ENCODE measurements at regions not wholly inside any gene's neighbourhood (a gene's known extent, or its start where the extent isn't known, plus 50 kb on each side); places are given as distances from the start of the nearest gene placed in this dataset.
A peak's percentile ranks its signal among the peaks of the same experiment; 100 is the strongest.

- DNase-seq (ENCODE audit: low read depth in 2 of 2): no peak
- no peaks in the 10 kb centered on the region for H3K27me3 ChIP-seq (ENCODE audit: control insufficient read depth, insufficient read depth, low read length)
Measured at GRCh38 chr4:31290836-31291235, 570.7 kb downstream of the PCDH7 start.

GRCh38 chr4:31291238-31291637 is 571.1 kb downstream of the PCDH7 start:
- DNase-seq (ENCODE audit: low read depth in 2 of 2): no peak
- no peaks in the 10 kb centered on the region for H4K20me1 ChIP-seq (ENCODE audit: control insufficient read depth, extremely low read depth, insufficient read depth, low read length)
- H3K4me1 ChIP-seq (ENCODE audit: control insufficient read depth, extremely low read depth, insufficient read depth, low read length): no peaks in the 10 kb centered on the region
- H3K4me3 ChIP-seq (replicated peaks in 1 of 4; ENCODE audit: control extremely low read depth in 1 of 4, insufficient read depth in 1 of 4, low read depth in 3 of 4, low read length in 4 of 4): no peak overlapping the region
- H3K9ac ChIP-seq (ENCODE audit: insufficient read depth, low read length): no peak overlapping the region
- H3K36me3 ChIP-seq (ENCODE audit: control insufficient read depth, insufficient read depth, low read length): no peaks in the 10 kb centered on the region
- H3K79me2 ChIP-seq (ENCODE audit: control insufficient read depth, insufficient read depth, low read length): no peaks in the 10 kb centered on the region
- H3K9me3 ChIP-seq (ENCODE audit: control insufficient read depth, insufficient read depth, low read depth, low read length): no peaks in the 10 kb centered on the region
- H3K27ac ChIP-seq (ENCODE audit: insufficient read depth, low read length): no peak overlapping the region
- H3K27me3 ChIP-seq (ENCODE audit: control insufficient read depth, insufficient read depth, low read length): no peaks in the 10 kb centered on the region
- H2AFZ ChIP-seq (ENCODE audit: low read length): no peak overlapping the region
- H3K4me2 ChIP-seq (ENCODE audit: extremely low read depth, insufficient read depth, low read length): no peak overlapping the region
- TF ChIP-seq EZH2 (IDR thresholded peaks at IDR 0.05; ENCODE audit: low read length, missing control alignments) (no peak), CTCF (conservative IDR thresholded peaks at IDR 0.05 in 1 of 2, IDR thresholded peaks at IDR 0.05 in 1 of 2; ENCODE audit: low read depth in 1 of 2, low read length in 2 of 2) (no peak)

More at GRCh38 chr4:31290836-31291235, 570.7 kb downstream of the PCDH7 start:
- no peaks in the 10 kb centered on the region for H4K20me1 ChIP-seq (ENCODE audit: control insufficient read depth, extremely low read depth, insufficient read depth, low read length)
- no peak for TF ChIP-seq CTCF (conservative IDR thresholded peaks at IDR 0.05 in 1 of 2, IDR thresholded peaks at IDR 0.05 in 1 of 2; ENCODE audit: low read depth in 1 of 2, low read length in 2 of 2)
- TF ChIP-seq EZH2 (IDR thresholded peaks at IDR 0.05; ENCODE audit: low read length, missing control alignments): no peak
- H3K9me3 ChIP-seq (ENCODE audit: control insufficient read depth, insufficient read depth, low read depth, low read length): no peaks in the 10 kb centered on the region
- H3K4me3 ChIP-seq (replicated peaks in 1 of 4; ENCODE audit: control extremely low read depth in 1 of 4, insufficient read depth in 1 of 4, low read depth in 3 of 4, low read length in 4 of 4): no peak overlapping the region
- no peak overlapping the region for H2AFZ ChIP-seq (ENCODE audit: low read length)
- no peaks in the 10 kb centered on the region for H3K79me2 ChIP-seq (ENCODE audit: control insufficient read depth, insufficient read depth, low read length)
- H3K9ac ChIP-seq (ENCODE audit: insufficient read depth, low read length): no peak overlapping the region
- no peaks in the 10 kb centered on the region for H3K4me1 ChIP-seq (ENCODE audit: control insufficient read depth, extremely low read depth, insufficient read depth, low read length)
- H3K27ac ChIP-seq (ENCODE audit: insufficient read depth, low read length): no peak overlapping the region
- no peak overlapping the region for H3K4me2 ChIP-seq (ENCODE audit: extremely low read depth, insufficient read depth, low read length)
- H3K36me3 ChIP-seq (ENCODE audit: control insufficient read depth, insufficient read depth, low read length): no peaks in the 10 kb centered on the region

GRCh38 chr4:31294655-31295480 is 574.7 kb downstream of the PCDH7 start:
- Histone ChIP-seq H4K20me1 (ENCODE audit: control insufficient read depth, extremely low read depth, insufficient read depth, low read length) (no peaks in the 10 kb centered on the region), H3K4me3 (replicated peaks in 1 of 4; ENCODE audit: control extremely low read depth in 1 of 4, insufficient read depth in 1 of 4, low read depth in 3 of 4, low read length in 4 of 4) (no peak overlapping the region), H2AFZ (ENCODE audit: low read length) (no peak overlapping the region), H3K79me2 (ENCODE audit: control insufficient read depth, insufficient read depth, low read length) (no peaks in the 10 kb centered on the region), H3K9ac (ENCODE audit: insufficient read depth, low read length) (no peak overlapping the region), H3K4me1 (ENCODE audit: control insufficient read depth, extremely low read depth, insufficient read depth, low read length) (no peaks in the 10 kb centered on the region), H3K27me3 (ENCODE audit: control insufficient read depth, insufficient read depth, low read length) (no peaks in the 10 kb centered on the region), H3K27ac (ENCODE audit: insufficient read depth, low read length) (no peak overlapping the region), H3K9me3 (ENCODE audit: control insufficient read depth, insufficient read depth, low read depth, low read length) (no peaks in the 10 kb centered on the region), H3K4me2 (ENCODE audit: extremely low read depth, insufficient read depth, low read length) (no peak overlapping the region), H3K36me3 (ENCODE audit: control insufficient read depth, insufficient read depth, low read length) (no peaks in the 10 kb centered on the region)
- TF ChIP-seq EZH2 (IDR thresholded peaks at IDR 0.05; ENCODE audit: low read length, missing control alignments) (no peak), CTCF (conservative IDR thresholded peaks at IDR 0.05 in 1 of 2, IDR thresholded peaks at IDR 0.05 in 1 of 2; ENCODE audit: low read depth in 1 of 2, low read length in 2 of 2) (no peak)
- DNase-seq (ENCODE audit: low read depth in 2 of 2): peak in 1 of 2 donors; percentile 63

All from fibroblast of lung (primary cell).